PC-9 (cell line): ENCODE measurements at regions not wholly inside any gene's neighbourhood (a gene's known extent, or its start where the extent isn't known, plus 50 kb on each side); places are given as distances from the start of the nearest gene placed in this dataset.

ENCODE experiments used
- CTCF ChIP-seq: fragments of 200-600 bp; sonication (generic); conservative IDR thresholded peaks from 2 replicates; pipeline ENCODE4 v1.6.1; 2017; ENCODE audit warnings: mixed run types, antibody characterized with exemption, mild to moderate bottlenecking, moderate library complexity
- EZH2 ChIP-seq: fragments of 200-600 bp; sonication (generic); IDR thresholded peaks from 2 replicates; pipeline ENCODE4 v1.8.0; 2017; ENCODE audit warnings: antibody characterized with exemption, low read depth

DNA sequence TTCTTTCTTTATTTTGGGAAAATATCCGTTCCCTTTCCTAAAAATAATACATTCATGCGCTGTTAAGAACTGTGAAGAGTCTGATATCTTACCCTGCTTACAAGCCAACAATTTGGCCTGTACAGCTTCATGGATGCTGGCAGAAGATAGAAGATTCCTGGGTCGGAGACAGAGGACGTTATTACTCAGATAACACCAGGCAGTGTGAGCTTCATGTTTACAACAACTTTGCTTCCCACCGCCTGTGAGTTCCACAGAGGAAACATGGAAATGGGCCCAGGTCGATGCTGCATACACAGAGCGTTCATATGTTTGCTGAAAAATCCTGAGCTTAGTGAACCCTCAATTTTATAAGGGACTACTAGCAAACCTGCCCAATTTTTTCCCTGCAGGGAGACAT lies 705.6 kb upstream of the SEL1L start:
- TF ChIP-seq CTCF (no peak), EZH2 (no peak)
